ENCODE measurements at regions not wholly inside any gene's neighbourhood (a gene's known extent, or its start where the extent isn't known, plus 50 kb on each side); places are given as distances from the start of the nearest gene placed in this dataset.

DNA sequence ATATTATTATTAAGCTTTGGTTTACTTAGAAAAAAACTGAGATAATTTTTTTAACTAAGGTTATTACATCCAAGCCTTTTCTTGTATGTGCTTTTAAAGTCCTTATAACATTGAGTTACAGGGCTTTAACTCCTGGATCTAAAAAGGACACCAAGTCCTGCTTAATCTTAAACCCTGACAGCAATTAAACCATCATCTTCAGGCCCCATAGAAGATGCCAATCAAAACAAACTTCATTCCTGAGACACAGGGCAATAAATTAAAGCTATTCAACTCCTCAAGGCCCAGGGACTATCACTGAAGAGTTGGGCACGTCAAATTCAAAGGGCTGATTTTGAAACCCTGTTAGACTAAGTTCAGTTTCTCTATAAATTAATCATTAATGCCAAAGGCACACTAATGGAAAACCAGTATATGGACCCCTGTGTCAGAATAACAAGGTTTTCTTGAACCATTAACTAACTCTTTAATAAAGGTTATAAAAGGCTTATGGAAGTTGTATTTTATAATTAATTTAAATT, 1152.6 kb downstream of the NSUN3 start:
- TF ChIP-seq, protein P1, sequence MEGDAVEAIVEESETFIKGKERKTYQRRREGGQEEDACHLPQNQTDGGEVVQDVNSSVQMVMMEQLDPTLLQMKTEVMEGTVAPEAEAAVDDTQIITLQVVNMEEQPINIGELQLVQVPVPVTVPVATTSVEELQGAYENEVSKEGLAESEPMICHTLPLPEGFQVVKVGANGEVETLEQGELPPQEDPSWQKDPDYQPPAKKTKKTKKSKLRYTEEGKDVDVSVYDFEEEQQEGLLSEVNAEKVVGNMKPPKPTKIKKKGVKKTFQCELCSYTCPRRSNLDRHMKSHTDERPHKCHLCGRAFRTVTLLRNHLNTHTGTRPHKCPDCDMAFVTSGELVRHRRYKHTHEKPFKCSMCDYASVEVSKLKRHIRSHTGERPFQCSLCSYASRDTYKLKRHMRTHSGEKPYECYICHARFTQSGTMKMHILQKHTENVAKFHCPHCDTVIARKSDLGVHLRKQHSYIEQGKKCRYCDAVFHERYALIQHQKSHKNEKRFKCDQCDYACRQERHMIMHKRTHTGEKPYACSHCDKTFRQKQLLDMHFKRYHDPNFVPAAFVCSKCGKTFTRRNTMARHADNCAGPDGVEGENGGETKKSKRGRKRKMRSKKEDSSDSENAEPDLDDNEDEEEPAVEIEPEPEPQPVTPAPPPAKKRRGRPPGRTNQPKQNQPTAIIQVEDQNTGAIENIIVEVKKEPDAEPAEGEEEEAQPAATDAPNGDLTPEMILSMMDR (IDR thresholded peaks at IDR 0.05; ENCODE audit: borderline replicate concordance, extremely low read depth, low read length, poor library complexity, severe bottlenecking), result no peak
- TF ChIP-seq EZH2 (IDR thresholded peaks at IDR 0.05; ENCODE audit: borderline replicate concordance, low read depth, low read length, severe bottlenecking), result no peak

Measured in DND-41 (cell line).